ENCODE measurements at regions not wholly inside any gene's neighbourhood (a gene's known extent, or its start where the extent isn't known, plus 50 kb on each side); places are given as distances from the start of the nearest gene placed in this dataset.

DNA sequence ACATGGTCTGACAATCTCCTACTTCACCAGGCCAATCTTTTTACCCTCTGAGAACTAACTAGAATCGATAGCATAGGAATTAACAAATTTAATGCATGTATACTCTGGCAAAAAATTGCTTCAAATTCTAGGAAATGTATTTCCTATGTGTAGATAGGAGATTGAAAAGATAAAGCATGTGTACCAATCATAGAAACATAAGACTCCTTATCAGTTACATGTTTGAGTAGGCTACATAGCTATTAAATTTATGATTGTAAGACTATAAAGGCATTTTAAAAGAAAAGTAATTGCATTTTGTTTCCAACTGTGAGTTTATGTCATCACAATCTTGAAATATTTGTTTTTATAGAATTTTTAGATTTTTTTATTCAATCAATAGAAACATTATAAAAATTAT, 196.6 kb upstream of the HEY2 start:
- H3K4me3 ChIP-seq: no peak overlapping the region
- no peak overlapping the region for H3K27ac ChIP-seq
- TF ChIP-seq, protein P1, sequence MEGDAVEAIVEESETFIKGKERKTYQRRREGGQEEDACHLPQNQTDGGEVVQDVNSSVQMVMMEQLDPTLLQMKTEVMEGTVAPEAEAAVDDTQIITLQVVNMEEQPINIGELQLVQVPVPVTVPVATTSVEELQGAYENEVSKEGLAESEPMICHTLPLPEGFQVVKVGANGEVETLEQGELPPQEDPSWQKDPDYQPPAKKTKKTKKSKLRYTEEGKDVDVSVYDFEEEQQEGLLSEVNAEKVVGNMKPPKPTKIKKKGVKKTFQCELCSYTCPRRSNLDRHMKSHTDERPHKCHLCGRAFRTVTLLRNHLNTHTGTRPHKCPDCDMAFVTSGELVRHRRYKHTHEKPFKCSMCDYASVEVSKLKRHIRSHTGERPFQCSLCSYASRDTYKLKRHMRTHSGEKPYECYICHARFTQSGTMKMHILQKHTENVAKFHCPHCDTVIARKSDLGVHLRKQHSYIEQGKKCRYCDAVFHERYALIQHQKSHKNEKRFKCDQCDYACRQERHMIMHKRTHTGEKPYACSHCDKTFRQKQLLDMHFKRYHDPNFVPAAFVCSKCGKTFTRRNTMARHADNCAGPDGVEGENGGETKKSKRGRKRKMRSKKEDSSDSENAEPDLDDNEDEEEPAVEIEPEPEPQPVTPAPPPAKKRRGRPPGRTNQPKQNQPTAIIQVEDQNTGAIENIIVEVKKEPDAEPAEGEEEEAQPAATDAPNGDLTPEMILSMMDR (IDR thresholded peaks at IDR 0.05): no peak
- H3K9me3 ChIP-seq: no peaks in the 10 kb centered on the region
- no peaks in the 10 kb centered on the region for H3K4me1 ChIP-seq (ENCODE audit: control insufficient read depth in 1 of 2, low read depth in 2 of 2)
- no peak for DNase-seq (ENCODE audit: low spot score)
- H3K27me3 ChIP-seq (replicated peaks; ENCODE audit: insufficient read depth): no peaks in the 10 kb centered on the region
- ATAC-seq (ENCODE audit: insufficient number of reproducible peaks, low FRiP score, low read depth): no peak
- no peaks in the 10 kb centered on the region for H3K36me3 ChIP-seq

DNA sequence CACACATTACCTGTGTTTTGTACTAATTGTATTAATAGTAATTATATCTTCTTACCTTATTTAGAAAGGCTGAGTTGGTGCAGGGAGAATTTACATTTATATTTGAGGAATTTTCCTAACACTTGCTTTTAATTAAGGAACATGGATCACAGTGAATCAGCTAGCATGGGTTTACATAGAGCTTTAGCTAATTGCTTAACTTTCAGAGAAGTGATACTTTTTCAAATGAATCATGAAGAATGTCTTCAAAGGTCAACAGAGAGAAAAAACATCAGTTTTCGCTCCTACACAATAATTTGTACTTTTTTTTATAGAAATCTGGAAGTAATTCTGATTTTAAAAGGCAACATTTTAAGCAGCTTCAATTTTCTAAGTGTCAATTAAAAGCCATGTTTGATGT, 195.0 kb upstream of the HEY2 start:
- Histone ChIP-seq H3K36me3 (no peaks in the 10 kb centered on the region), H3K9me3 (no peaks in the 10 kb centered on the region), H3K4me3 (no peak overlapping the region), H3K27me3 (replicated peaks; ENCODE audit: insufficient read depth) (no peaks in the 10 kb centered on the region), H3K27ac (no peak overlapping the region), H3K4me1 (ENCODE audit: control insufficient read depth in 1 of 2, low read depth in 2 of 2) (no peaks in the 10 kb centered on the region)
- ATAC-seq (ENCODE audit: insufficient number of reproducible peaks, low FRiP score, low read depth) (no peak), DNase-seq (ENCODE audit: low spot score) (no peak)
- TF ChIP-seq, protein P1 (IDR thresholded peaks at IDR 0.05): no peak

DNA sequence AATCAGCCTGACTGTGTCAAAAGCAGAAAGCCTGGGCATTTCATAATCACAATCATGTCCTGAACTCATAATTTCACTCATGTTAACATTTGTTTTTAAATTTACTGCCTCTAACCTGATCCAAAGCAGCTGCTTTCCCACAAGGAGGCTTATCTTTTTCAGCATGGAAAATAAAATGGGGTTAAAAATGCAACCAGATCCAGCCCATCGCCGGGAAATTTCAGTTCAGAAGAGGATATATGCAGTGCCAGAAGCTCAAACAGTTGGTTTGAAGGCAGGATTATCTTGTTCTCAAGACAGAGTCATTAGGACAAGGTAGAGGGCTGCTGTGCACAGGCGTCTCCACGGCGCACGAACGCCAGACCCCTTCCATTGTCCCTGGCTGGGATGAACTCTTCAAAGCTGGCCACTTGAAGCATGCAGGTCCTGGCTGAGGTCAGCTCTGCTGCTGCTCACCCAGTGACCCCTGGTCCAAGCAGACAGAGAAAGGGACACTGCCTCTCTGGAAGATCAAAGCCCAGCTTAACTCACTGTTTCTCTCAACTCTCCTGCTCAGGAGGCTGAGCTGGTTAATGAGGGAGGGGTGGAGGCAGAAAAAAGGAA, 191.1 kb upstream of the HEY2 start:
- Histone ChIP-seq H3K36me3 (no peaks in the 10 kb centered on the region), H3K27ac (no peak overlapping the region), H3K9me3 (no peaks in the 10 kb centered on the region), H3K4me1 (ENCODE audit: control insufficient read depth in 1 of 2, low read depth in 2 of 2) (no peaks in the 10 kb centered on the region), H3K4me3 (no peak overlapping the region), H3K27me3 (replicated peaks; ENCODE audit: insufficient read depth) (no peaks in the 10 kb centered on the region)
- DNase-seq (ENCODE audit: low spot score) (no peak), ATAC-seq (ENCODE audit: insufficient number of reproducible peaks, low FRiP score, low read depth) (no peak)
- TF ChIP-seq, protein P1 (IDR thresholded peaks at IDR 0.05): no peak

DNA sequence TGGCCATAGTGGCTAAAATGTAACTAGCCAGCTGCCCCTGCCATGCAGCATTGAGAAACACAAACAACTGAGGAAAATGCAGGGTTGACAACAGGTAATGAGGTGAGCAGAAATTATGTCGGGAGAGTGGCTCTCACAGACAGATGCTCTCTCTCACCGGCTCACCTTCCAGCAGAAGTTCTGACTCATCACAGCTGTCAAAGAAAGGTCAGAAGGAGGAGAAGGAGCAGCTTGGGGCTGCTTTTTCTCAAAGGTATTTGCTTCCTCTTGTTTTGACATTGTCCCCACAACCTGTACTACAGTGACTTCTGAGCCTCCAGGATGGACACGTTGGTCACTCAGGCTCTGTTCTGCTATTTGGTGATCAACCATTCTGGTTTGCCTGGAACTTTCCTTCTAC, 190.5 kb upstream of the HEY2 start:
- Histone ChIP-seq H3K4me3 (no peak overlapping the region), H3K4me1 (ENCODE audit: control insufficient read depth in 1 of 2, low read depth in 2 of 2) (no peaks in the 10 kb centered on the region), H3K9me3 (no peaks in the 10 kb centered on the region), H3K36me3 (no peaks in the 10 kb centered on the region), H3K27ac (no peak overlapping the region), H3K27me3 (replicated peaks; ENCODE audit: insufficient read depth) (no peaks in the 10 kb centered on the region)
- ATAC-seq (ENCODE audit: insufficient number of reproducible peaks, low FRiP score, low read depth): no peak
- TF ChIP-seq, protein P1 (IDR thresholded peaks at IDR 0.05): no peak
- DNase-seq (ENCODE audit: low spot score): no peak

DNA sequence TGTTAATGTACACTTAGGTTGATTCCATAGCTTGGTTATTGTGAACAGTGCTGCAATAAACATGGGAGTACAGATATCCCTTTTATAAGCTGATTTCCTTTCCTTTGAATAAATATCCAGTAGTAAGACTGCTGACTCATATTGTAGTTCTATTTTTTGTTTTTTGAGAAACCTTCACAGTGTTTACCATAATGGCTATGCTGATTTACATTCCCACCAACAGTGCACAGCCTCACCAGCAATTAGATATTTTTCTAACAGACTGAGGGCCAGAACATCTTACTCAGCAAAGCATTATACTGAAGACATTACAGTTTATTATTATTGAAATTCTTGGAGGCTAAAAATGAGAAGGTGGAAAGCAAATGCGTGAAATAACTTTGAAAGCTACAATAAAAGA, 187.3 kb upstream of the HEY2 start:
- DNase-seq (ENCODE audit: low spot score): no peak
- ATAC-seq (ENCODE audit: insufficient number of reproducible peaks, low FRiP score, low read depth): no peak
- H3K9me3 ChIP-seq: no peaks in the 10 kb centered on the region
- no peak overlapping the region for H3K27ac ChIP-seq
- H3K27me3 ChIP-seq (replicated peaks; ENCODE audit: insufficient read depth): no peaks in the 10 kb centered on the region
- H3K4me3 ChIP-seq: no peak overlapping the region
- no peaks in the 10 kb centered on the region for H3K4me1 ChIP-seq (ENCODE audit: control insufficient read depth in 1 of 2, low read depth in 2 of 2)
- H3K36me3 ChIP-seq: no peaks in the 10 kb centered on the region
- TF ChIP-seq, protein P1 (IDR thresholded peaks at IDR 0.05): no peak

All from thoracic aorta (tissue), 2 donors.